GM19452 (cell line): ENCODE measurements at regions not wholly inside any gene's neighbourhood (a gene's known extent, or its start where the extent isn't known, plus 50 kb on each side); places are given as distances from the start of the nearest gene placed in this dataset.
A peak's percentile ranks its signal among the peaks of the same experiment; 100 is the strongest.

Source experiments
- ATAC-seq: cut with Tn5 transposase; IDR thresholded peaks from one replicate; pipeline ENCODE4 v1.9.1; 2021; ENCODE audit not compliant: unreplicated experiment

GRCh38 chr3:118740722-118741290 is 293.8 kb downstream of the IGSF11 start:
- no peak for ATAC-seq

GRCh38 chr3:118742760-118743159 is 291.9 kb downstream of the IGSF11 start:
- no peak for ATAC-seq

GRCh38 chr3:118744186-118744585 is 290.5 kb downstream of the IGSF11 start:
- no peak for ATAC-seq

- ATAC-seq = no peak
Measured at GRCh38 chr3:118754406-118755252, 280.0 kb downstream of the IGSF11 start.

- ATAC-seq = no peak
Measured at GRCh38 chr3:118755253-118755801, 279.3 kb downstream of the IGSF11 start.

GRCh38 chr3:118760585-118761290 is 273.9 kb downstream of the IGSF11 start:
- ATAC-seq = no peak

DNA sequence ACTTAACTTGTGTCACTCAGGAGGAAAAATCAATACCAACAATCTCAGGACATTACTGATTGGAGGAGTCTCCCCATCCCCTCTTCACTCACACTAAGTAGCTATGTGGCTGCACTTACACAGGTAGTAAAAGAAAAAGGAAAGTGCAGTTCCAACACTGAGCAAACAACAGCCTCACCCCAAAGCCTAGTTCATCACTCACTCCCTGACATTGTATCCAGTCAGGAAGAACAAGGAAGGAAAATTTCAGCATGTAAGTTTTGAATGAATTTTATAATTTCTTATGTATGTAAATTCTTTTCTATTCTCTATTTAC is 273.4 kb downstream of the IGSF11 start:
- no peak for ATAC-seq

DNA sequence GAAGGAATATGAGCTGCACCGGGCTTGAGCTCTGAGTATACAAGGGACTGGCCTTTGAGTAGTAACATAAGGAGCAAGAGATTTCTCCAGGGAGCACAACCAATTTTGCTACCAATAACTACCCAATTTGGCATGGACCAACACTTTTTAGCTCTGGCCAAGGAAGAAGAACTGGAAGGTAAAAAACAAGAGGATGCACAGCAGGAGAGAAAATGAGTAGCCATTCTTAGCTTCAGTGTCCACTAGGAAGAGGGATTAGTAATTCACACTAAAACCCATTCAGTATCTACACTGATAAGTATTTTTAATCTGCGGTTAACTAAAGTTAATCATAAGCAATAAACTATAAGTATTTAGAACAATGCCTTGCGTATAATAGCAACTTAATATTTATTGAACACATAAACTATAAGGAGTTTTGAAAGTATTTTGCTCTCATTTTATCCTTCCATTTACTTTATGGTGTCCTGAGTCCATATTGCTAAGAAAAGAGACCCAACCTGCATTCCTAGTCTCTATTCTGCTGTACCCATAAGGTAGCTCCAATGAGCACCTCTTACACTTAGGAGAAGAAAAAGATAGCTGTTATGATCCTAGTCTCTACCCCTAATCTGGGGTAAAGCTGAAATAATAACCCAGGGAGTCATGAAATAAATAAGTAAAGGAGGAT is 268.9 kb downstream of the IGSF11 start:
- no peak for ATAC-seq

- no peak for ATAC-seq
Measured at GRCh38 chr3:118766306-118766669, 268.4 kb downstream of the IGSF11 start.

DNA sequence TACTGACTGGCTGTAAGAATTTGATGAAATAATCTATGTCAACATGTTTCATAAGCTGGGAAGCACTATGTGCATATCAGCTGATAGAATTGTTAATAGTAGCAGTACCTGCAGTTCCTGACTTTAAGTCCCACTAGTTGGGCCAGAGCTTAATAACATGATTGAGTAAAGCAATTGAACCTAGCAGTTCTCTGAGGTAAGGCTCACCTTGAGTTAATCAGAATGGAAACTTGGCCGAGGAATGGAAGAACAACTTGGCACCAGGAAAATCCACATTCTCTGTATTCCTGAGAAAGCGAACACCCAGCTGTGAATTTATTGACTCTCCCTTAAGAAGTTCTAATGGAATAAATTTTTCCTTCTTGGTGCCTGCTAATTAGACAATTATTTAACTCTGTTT is 262.6 kb downstream of the IGSF11 start:
- no peak for ATAC-seq

GRCh38 chr3:118772547-118773011 is 262.1 kb downstream of the IGSF11 start:
- peak; percentile 94 for ATAC-seq

DNA sequence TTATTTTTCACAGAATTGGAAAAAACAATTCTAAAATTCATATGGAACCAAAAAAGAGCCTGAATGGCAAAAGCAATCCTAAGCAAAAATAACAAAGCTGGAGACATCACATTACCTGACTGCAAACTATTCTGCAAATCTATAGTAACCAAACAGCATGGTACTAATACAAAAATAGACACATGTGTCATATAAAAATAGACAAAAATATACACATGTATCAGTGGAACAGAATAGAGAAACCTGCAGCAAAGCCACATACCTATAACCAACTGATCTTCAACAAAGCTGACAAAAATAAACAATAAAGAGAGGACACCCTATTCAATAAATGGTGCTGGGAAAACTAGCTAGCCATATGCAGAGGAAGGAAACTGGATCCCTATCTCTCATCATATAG is 259.6 kb downstream of the IGSF11 start:
- ATAC-seq = no peak

DNA sequence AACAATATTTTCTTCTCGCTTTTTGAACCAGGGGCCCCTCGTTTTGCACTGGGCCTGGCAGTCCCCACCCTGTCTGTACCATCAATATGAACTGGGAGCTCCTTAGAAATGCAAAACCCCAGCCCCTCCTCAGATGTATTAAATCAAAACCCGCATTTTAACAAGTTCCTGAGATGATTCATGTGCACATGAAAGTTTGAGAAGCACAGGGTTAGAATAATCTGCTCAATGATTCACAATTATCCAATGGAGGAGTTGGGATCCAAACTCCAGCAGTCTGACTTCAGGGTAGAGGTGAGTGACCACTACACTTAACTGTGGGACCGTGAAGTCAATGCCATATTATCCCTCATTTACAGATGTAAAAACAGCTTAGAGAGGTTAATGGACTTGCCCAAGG is 256.4 kb downstream of the IGSF11 start:
- ATAC-seq = no peak

- ATAC-seq = no peak
Measured at GRCh38 chr3:118781232-118781631, 253.4 kb downstream of the IGSF11 start.

DNA sequence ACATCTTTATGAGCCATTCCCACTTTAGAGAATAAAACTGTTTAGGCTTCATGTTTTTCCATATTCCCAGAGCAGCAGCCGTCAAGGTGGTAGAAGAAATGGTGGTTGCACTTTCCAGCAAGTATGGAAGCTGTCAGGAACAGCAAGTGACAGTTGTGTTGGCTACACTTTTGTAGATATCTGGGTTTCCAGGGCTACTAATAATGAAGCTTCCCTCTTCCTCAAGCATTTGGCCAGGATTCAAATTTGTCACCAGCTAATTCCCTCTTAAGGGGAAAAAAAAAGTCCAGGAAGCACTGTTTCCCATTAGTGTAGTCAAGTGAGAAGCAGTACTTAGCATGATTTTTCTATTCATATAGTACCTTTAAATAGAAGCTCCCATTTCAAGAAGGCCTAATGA is 252.8 kb downstream of the IGSF11 start:
- ATAC-seq = no peak

DNA sequence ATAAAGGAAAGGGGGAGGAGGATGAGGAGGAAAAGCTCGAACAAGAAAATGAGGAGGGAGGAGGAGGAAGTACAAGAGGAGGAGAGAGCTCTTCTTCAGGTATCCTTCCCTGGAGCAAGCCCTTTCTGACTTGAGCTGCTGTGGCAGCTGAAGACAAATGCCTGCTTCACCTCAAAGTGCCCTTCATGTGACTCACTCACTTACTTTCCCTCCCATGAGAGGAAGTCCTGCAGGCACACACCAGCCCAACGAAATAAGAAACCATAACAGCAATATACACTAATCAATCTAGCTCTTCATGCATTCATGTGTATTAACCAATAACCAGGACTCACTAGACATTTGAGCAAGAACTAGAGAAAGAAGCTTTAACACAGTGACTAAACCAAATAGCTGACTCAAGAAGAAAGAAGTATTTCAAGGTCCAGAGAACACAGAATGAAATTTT is 251.9 kb downstream of the IGSF11 start:
- peak; percentile 95 for ATAC-seq

GRCh38 chr3:118785415-118785814 is 249.2 kb downstream of the IGSF11 start:
- ATAC-seq = no peak

GRCh38 chr3:118791246-118791645 is 243.4 kb downstream of the IGSF11 start:
- no peak for ATAC-seq

DNA sequence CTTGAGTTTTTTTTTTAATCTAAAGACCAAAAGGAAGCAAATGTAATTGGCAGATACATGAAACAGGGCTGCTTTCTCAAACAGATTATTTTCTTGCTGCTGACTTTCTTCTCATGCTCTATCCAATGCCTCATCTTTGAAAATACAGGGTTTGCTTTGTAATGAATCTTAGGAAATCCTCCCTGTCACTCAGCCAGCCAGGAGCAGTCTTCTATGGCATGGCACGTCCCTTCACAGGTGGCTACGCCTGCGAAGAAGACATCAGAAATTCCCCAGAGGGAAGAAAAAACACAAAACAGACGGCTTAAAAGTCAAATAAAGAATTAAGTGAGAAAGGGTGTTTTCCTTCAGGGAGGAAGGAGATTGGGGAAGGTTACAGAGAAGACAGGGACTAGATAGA is 242.5 kb downstream of the IGSF11 start:
- ATAC-seq = no peak

- no peak for ATAC-seq
Measured at GRCh38 chr3:118793176-118793575, 241.5 kb downstream of the IGSF11 start.

DNA sequence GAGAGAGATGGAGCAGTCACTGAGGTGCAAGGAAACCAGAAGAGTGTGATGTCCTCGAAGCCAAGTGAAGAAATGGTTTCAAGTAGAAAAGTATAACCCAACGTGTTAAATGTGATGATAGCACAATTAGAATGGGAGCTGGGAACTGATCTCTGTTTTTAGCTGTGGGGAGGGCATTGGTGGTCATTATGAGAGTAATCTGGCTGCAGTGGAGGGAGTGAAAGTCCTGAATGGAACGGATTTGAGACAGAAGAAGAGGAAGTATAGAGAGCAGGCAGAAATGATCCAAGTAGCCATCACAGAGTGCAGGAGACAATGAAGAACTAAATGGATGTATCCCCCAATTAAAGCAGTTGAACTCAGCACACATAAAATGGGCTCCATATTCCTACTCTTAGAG is 235.3 kb downstream of the IGSF11 start:
- no peak for ATAC-seq
